OCI-LY3 (cell line): ENCODE measurements at regions not wholly inside any gene's neighbourhood (a gene's known extent, or its start where the extent isn't known, plus 50 kb on each side); places are given as distances from the start of the nearest gene placed in this dataset.

Experiments
- H2AFZ ChIP-seq: fragments of 200-600, 300-600 bp; shearing (Covaris generic); 2 replicates; pipeline ENCODE4 v1.6.0; 2014; ENCODE audit warnings: antibody characterized with exemption, low read depth, low read length
- H3K27ac ChIP-seq: fragments of 200-600, 300-600 bp; sonication (generic); 2 replicates; pipeline ENCODE4 v1.5.1; 2014; ENCODE audit warnings: mild to moderate bottlenecking, low read length, moderate library complexity, mixed read lengths
- H3K27me3 ChIP-seq: fragments of 200-600, 300-600 bp; sonication (generic); 2 replicates; pipeline ENCODE4 v1.6.1; 2014; ENCODE audit warnings: low read depth, low read length, mixed read lengths
- H3K36me3 ChIP-seq: fragments of 200-600, 300-600 bp; sonication (generic); replicated peaks from 2 replicates; pipeline ENCODE3; 2014; ENCODE audit warnings: low read depth, low read length, mixed read lengths
- H3K4me1 ChIP-seq: fragments of 300-600, 200-600 bp; sonication (generic); 2 replicates; pipeline ENCODE4 v1.6.1; 2014; ENCODE audit warnings: low read length, mixed read lengths
- H3K4me2 ChIP-seq: fragments of 200-600, 300-600 bp; sonication (generic); 2 replicates; pipeline ENCODE4 v1.6.1; 2014; ENCODE audit warnings: low read length, mixed read lengths
- H3K4me3 ChIP-seq: fragments of 300-600, 200-600 bp; sonication (generic); 2 replicates; pipeline ENCODE4 v1.5.1; 2014; ENCODE audit warnings: antibody characterized with exemption, mild to moderate bottlenecking, low read length, moderate library complexity
- H3K79me2 ChIP-seq: fragments of 300-600, 200-600 bp; shearing (Covaris generic); 2 replicates; pipeline ENCODE4 v1.6.1; 2014; ENCODE audit warnings: mild to moderate bottlenecking, low read length, mixed read lengths
- H3K9ac ChIP-seq: fragments of 300-600, 200-600 bp; shearing (Covaris generic); 2 replicates; pipeline ENCODE4 v1.6.0; 2014; ENCODE audit warnings: mild to moderate bottlenecking, low read length, moderate library complexity
- H3K9me3 ChIP-seq: fragments of 200-600, 300-600 bp; shearing (Covaris generic); 2 replicates; pipeline ENCODE4 v1.6.1; 2014; ENCODE audit warnings: low read length, mixed read lengths; ENCODE audit not compliant: insufficient read depth
- H4K20me1 ChIP-seq: fragments of 200-600, 300-600 bp; sonication (generic); 2 replicates; pipeline ENCODE4 v1.6.1; 2016; ENCODE audit warnings: low read length, mixed read lengths; ENCODE audit not compliant: insufficient read depth
- EZH2phosphoT487 ChIP-seq: fragments of 200-600 bp; shearing (Covaris generic); IDR thresholded peaks from 2 replicates; pipeline ENCODE4 v1.6.1; 2018; ENCODE audit warnings: antibody characterized with exemption, mixed run types, low read depth
- TF ChIP-seq, protein P1 (sequence below): fragments of 200-600, 300-600 bp; sonication (generic); IDR thresholded peaks from 2 replicates; pipeline ENCODE4 v1.5.1; 2014; ENCODE audit warnings: antibody characterized with exemption, low read length, low read depth

DNA sequence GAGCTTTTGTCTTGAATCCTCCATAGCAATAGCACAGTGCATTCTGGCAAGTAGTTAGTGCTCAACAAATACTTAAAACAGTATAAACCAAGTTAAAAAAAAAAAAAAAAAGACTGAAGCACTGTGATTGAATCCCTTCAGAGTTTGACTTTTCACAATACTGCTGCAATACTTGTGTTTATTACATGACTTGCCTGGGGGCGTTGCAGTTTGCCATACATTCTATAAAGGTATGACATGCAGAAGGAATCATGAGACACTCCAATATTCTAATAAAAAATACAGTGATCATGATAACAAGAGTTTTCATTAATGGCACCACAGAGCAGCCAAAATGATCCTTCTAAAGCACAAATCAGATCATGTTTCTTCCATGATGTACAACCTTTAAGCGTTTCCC lies 205.0 kb upstream of the CDKN3 start:
- Histone ChIP-seq H3K79me2 (no peaks in the 10 kb centered on the region), H4K20me1 (no peaks in the 10 kb centered on the region), H3K4me3 (no peak overlapping the region), H3K4me1 (no peaks in the 10 kb centered on the region), H3K9me3 (no peaks in the 10 kb centered on the region), H3K27me3 (no peaks in the 10 kb centered on the region), H3K36me3 (no peaks in the 10 kb centered on the region), H3K27ac (no peak overlapping the region), H2AFZ (no peak overlapping the region), H3K9ac (no peak overlapping the region), H3K4me2 (no peak overlapping the region)
- TF ChIP-seq, protein P1, sequence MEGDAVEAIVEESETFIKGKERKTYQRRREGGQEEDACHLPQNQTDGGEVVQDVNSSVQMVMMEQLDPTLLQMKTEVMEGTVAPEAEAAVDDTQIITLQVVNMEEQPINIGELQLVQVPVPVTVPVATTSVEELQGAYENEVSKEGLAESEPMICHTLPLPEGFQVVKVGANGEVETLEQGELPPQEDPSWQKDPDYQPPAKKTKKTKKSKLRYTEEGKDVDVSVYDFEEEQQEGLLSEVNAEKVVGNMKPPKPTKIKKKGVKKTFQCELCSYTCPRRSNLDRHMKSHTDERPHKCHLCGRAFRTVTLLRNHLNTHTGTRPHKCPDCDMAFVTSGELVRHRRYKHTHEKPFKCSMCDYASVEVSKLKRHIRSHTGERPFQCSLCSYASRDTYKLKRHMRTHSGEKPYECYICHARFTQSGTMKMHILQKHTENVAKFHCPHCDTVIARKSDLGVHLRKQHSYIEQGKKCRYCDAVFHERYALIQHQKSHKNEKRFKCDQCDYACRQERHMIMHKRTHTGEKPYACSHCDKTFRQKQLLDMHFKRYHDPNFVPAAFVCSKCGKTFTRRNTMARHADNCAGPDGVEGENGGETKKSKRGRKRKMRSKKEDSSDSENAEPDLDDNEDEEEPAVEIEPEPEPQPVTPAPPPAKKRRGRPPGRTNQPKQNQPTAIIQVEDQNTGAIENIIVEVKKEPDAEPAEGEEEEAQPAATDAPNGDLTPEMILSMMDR: no peak
- no peak for TF ChIP-seq EZH2phosphoT487

DNA sequence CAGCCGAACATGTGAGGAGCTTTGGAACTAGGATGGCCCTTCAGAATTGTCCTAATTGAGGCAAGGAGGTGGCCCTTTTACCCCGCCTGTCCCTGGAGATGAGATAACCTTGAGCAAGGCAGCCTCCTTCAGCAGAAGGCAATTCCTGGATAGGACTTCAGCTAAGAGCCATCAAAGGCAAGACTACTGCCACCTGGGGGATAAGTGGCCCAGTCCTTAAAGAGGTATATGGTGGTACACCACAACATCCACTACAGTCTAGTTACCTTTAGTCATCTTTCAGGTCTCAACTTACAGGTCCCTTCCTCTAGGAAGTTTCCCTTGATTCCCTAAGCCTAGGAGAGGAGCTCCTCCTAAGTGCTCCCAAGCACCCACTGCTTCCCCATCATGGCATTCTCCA lies 204.2 kb upstream of the CDKN3 start:
- Histone ChIP-seq H3K4me1 (no peaks in the 10 kb centered on the region), H3K79me2 (no peaks in the 10 kb centered on the region), H3K9me3 (no peaks in the 10 kb centered on the region), H2AFZ (no peak overlapping the region), H3K27ac (no peak overlapping the region), H3K27me3 (no peaks in the 10 kb centered on the region), H3K36me3 (no peaks in the 10 kb centered on the region), H4K20me1 (no peaks in the 10 kb centered on the region), H3K4me3 (no peak overlapping the region), H3K4me2 (no peak overlapping the region), H3K9ac (no peak overlapping the region)
- no peak for TF ChIP-seq EZH2phosphoT487
- TF ChIP-seq, protein P1: no peak

DNA sequence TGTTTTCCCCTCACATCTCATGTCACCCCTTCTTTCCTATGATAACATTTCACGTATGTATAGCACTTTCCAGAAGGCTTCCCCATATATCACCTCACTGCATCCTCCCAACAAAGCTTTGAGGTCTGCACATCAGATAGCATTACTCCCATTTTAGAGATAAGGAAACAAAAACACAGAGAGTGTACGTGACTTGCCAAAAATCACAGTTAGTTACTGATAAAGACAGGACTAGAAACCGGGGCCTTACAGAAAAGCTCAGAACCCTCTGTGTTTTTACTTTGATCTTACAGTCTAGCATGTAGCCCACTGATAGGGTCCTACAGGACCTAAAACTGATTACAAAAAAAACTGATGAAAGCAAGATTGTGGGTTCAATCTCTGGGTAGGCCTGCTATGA lies 202.9 kb upstream of the CDKN3 start:
- Histone ChIP-seq H4K20me1 (no peaks in the 10 kb centered on the region), H3K27me3 (no peaks in the 10 kb centered on the region), H3K79me2 (no peaks in the 10 kb centered on the region), H3K9me3 (no peaks in the 10 kb centered on the region), H3K27ac (no peak overlapping the region), H3K4me3 (no peak overlapping the region), H3K4me2 (no peak overlapping the region), H2AFZ (no peak overlapping the region), H3K9ac (no peak overlapping the region), H3K4me1 (no peaks in the 10 kb centered on the region), H3K36me3 (no peaks in the 10 kb centered on the region)
- TF ChIP-seq, protein P1: no peak
- TF ChIP-seq EZH2phosphoT487: no peak

DNA sequence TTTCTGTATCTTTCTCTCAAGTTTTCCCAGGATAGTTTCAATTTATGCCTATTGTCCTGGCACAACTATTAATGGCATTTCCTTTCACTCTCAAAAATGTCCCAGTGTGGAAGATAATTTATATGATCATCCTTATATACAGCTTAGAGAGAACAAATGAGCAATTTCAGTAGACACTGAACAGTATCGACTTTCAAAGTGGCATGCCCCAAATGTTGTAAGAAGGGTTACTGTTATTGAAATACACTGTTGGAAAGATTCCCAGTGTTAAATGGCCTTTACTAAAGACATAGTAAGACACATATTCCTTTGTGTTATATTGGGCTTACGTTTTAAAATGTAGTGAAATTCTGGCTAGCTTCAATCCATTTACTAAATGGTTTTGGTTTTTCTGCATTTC lies 202.3 kb upstream of the CDKN3 start:
- no peak overlapping the region for H3K4me3 ChIP-seq
- H3K9me3 ChIP-seq: no peaks in the 10 kb centered on the region
- H3K27ac ChIP-seq: no peak overlapping the region
- H3K79me2 ChIP-seq: no peaks in the 10 kb centered on the region
- H3K4me1 ChIP-seq: no peaks in the 10 kb centered on the region
- H3K4me2 ChIP-seq: no peak overlapping the region
- no peaks in the 10 kb centered on the region for H3K27me3 ChIP-seq
- H3K36me3 ChIP-seq: no peaks in the 10 kb centered on the region
- no peaks in the 10 kb centered on the region for H4K20me1 ChIP-seq
- H3K9ac ChIP-seq: no peak overlapping the region
- TF ChIP-seq, protein P1: no peak
- TF ChIP-seq EZH2phosphoT487: no peak
- no peak overlapping the region for H2AFZ ChIP-seq
